ENCODE measurements at regions not wholly inside any gene's neighbourhood (a gene's known extent, or its start where the extent isn't known, plus 50 kb on each side); places are given as distances from the start of the nearest gene placed in this dataset.

GRCh38 chr9:107969141-107969540 is 479.6 kb upstream of the KLF4 start:
- DNase-seq = no peak

DNA sequence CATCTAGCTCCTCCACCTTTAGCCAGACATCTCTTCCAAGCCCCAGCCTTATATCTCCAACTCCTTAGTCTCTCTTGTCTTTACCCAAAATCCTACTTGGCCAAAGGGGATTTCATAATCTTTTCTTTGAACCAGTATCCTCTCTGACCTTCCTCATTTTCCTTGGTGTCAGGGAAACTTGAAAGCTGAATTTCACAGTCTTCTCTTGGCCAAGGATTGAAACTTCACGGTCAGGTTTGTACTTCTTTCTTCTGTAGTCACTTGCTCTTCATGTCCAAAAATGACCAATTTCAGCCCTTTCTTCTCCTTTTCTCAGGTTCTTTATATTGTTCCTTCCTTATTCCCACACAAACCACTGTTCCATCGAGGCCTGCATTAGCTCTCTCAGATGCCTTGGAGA is 473.7 kb upstream of the KLF4 start:
- DNase-seq = no peak

- no peak for DNase-seq
Observed at GRCh38 chr9:107960916-107961315, 471.3 kb upstream of the KLF4 start.

DNA sequence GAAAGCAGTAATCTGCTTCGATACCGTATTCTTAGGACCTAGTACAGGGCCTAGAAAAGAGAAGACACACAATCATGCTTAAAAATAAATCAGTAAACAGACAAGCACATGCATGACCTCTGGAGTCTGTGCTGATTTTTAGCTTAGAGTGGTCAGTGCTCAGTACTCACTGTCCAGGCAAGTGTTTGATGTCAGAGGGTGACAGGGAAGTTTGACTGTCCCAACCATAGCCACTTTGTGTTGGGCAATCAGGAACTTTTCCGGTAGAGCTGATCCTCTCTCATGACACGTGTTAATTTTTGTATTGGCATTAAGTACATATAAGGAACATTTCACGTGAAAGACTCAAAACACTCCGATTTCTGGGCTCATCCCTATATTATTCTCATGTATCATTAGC is 464.7 kb upstream of the KLF4 start:
- DNase-seq = no peak

GRCh38 chr9:107953556-107954125 is 464.1 kb upstream of the KLF4 start:
- DNase-seq = no peak

DNA sequence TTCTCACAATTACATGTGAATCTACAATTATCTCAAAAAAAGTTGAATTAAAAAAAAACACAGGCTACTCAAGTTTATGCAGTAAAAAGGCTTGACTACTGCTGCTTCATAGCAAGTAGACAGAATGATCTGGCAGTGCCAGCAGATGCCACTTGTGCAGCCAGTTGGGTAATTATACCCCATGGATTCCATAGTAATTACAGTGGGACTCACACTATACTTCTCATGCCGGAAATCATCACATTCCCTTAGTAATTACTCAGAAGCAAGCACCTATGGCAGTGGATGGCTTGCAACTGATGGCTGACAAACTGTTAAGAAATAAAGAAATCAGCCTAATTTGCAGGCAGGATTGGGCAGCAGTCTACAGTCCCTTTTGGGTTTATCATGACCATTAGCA is 463.2 kb upstream of the KLF4 start:
- no peak for DNase-seq

GRCh38 chr9:107951511-107951910 is 461.9 kb upstream of the KLF4 start:
- no peak for DNase-seq

GRCh38 chr9:107949061-107949460 is 459.5 kb upstream of the KLF4 start:
- no peak for DNase-seq

DNA sequence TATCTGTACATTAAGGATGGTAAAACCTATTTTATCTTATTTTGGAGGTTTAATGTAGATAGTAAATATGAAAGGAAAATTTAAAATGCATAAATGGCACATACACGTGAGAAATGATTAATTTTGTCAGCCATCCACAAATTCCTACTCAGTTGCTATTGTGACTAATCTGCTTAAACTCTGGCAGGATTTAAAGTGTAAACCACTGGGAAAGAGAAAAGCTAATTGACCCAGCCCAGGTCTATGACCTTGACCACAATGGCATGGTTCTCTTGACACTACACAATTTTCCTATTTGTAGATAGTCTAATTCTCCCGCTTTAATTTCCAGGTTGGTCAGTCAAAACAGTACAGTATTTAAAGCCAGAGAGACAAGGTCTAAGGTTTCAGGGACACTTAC is 459.0 kb upstream of the KLF4 start:
- no peak for DNase-seq

GRCh38 chr9:107948086-107948485 is 458.5 kb upstream of the KLF4 start:
- DNase-seq = no peak

GRCh38 chr9:107946364-107947141 is 457.0 kb upstream of the KLF4 start:
- no peak for DNase-seq

DNA sequence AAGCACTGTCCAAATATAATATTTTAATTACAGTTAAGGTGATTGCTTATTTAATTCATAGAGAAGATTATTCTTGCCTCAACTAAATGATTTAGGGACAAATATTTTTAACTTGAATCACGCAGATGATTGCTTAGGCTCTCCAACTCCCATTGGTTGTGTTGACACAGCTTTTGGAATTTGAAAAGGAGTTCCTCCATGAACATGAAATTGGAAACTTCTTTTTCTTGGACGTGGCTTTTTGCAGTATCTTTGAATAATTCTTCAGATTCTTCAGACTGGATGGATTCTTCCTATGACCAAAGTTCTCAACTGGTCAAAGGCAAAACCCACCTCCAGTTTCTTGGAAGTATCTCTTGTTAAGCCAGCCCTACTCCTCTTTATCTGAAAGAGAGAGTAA is 456.4 kb upstream of the KLF4 start:
- DNase-seq = no peak

DNA sequence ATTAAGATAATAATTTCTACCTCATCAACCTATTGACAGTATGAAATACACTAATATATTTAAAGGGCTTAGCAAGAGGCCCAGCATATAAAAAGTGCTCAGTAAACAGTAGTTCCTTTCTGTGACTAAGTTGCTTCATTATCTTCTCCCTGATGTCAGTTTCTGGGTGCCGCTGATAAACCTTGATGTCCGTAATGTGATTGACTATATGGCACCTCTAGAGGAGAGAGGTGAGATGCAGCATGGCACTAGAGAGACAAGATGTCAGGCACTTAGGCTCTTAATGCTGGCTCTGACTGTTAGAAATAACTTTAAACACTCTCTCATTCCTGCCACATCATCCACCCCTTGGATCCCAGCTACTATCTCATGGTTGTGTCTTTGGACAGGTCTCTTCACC is 455.9 kb upstream of the KLF4 start:
- DNase-seq = no peak

GRCh38 chr9:107944387-107944786 is 454.8 kb upstream of the KLF4 start:
- no peak for DNase-seq

DNA sequence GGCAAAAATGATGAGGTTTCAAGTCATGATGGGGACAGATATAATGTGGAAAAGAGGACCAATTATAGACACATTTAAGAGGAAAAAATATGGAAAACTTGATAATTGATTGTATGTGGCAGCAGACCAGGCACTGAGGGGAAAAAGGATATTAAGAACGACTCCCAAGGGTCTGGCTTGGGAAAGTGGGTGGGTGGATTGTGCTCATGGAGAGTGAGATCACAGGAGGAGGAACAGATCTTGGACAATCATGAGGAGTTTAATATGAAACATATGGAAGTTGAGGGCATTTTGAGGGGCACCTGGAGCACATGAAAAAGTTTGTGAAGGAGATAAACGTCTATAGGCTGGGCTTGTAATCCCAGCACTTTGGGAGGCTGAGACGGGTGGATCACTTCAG is 454.3 kb upstream of the KLF4 start:
- DNase-seq = no peak

- DNase-seq = no peak
Observed at GRCh38 chr9:107942856-107943255, 453.3 kb upstream of the KLF4 start.

GRCh38 chr9:107942291-107942690 is 452.7 kb upstream of the KLF4 start:
- no peak for DNase-seq

DNA sequence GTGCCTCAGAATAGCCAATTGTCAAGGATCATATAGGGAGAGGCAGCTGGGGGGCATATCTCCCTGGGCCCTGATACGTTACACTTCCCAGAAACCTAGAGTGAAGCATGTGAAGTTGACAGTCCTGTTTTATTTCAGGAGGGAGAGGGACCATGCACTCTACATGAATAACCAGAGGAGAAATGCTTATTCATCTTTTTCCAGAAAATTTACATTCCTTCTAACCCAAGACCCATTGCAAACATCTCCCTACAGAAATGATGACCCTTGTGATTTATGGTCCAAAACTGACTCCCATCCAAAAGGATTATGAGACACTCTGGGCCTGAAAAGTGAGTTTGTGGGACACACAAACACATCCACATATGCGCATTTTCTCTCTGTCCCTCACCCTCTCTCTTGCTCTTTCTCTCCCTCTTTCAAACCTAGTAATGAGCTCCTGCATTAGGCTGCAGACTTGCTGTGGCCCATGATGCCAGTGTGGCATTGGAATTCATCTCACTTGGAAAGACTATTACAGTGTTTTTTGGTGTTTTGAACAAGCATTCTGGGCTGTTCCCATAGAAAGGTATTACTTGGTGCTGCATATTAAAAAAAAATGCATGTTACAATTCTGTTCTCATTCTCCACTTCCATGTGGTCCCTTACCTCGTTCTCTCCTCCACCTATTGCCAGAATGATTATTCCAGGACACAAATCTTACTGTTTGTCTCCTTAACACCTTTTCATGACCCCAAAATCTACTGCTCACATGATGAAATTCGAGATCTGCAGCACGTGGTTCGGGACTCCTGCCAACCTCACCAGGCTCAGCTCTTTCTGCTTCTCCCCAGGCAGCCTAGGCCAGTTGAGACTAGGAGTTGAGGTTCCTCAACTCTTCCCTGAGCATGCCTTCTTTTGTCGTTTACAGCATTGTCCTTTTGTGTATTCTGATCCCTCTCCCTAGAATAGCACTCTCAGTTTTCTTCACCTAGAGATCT is 451.3 kb upstream of the KLF4 start:
- no peak for DNase-seq

DNA sequence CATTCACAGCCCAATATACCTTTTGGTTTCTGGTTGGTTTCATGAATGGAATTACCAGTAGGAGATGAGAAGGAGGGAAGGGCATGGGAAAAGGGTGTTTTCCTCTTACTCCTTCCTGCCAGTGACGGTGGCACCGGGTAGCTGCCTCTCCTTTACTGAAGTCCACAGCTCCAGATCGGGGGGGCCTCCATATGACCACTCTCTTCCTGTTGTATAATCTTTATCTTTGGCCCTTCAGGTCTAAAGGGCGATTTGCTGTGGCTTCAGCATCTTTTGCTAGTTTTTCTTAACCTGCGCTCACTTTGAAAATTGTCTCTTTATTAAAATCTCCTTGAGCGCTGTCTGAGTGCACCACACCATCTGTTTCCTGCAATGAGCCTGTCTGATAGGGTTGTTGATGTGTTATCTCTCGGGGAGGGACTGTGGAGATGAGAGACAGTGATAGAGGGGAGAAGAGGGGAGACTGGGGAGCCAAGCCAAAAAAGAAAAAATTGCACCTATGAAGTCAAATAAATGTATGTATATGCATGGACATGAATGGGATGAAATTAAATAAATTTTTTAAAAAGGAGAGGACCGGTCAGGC is 449.3 kb upstream of the KLF4 start:
- DNase-seq = no peak

DNA sequence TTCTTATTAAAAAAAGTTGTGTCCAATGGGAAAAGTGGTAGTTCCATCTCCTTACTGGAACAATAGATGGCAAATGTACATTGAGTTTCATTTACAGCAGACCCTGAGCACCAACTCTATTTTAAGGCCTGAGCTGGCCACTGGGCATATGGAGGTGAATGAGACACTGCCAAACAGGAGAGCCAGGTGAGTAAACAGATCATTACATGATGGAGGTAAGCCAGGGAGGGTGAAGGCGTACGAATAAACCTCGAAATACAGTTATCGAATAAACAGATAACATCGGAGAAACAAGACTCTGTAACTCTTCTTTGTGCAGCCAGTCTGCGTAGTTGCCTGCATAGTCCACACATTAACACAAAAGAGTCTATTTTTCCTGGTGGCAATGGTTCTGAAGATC is 446.4 kb upstream of the KLF4 start:
- peak; percentile 8 for DNase-seq

GRCh38 chr9:107933516-107933915 is 443.9 kb upstream of the KLF4 start:
- DNase-seq = no peak

DNA sequence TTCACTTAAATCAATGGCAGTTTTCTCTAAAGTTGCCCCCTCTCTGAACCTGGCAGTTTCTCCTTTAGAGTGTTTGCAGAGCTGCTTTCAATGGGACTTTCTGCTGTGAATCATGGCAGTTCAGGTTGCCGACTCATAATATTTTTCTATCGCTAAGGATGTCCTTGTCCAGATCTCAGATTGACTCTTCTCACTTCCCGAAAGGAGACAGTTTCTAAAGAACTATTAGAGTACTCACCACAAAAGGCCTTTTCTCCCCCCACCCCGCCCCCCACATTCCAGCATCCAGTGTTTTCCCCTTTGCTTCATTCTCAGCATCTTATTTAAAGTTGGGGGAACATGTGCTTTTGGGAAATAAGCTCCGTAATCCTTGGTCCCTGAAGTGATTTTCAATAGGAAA is 443.5 kb upstream of the KLF4 start:
- no peak for DNase-seq

DNA sequence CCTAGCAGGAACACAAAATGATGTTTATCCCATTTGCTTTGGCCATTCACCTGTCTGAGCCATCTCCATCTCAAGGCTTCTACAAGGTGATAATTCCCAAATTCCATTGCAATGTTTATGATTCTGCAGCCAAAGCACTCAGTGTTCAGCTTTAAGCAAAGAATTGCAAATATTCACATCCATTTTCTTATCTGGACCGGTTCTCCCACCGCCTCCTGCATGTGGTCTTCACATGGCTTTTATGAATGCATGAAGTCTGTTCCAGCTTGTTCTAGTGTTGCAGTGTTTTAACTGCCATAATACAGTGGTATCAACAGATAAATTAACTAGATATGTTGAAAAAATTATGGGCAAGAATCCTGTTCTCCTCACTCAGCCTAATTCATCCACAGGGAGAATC is 443.0 kb upstream of the KLF4 start:
- no peak for DNase-seq
